Left lung (tissue), 4 donors: ENCODE measurements at regions not wholly inside any gene's neighbourhood (a gene's known extent, or its start where the extent isn't known, plus 50 kb on each side); places are given as distances from the start of the nearest gene placed in this dataset.
A peak's percentile ranks its signal among the peaks of the same experiment; 100 is the strongest.

ENCODE experiments used
- ATAC-seq: fragments of 200-7000 bp; cut with Tn5 transposase; one replicate; pipeline ENCODE4 v1.9.1; 2020; ENCODE audit warnings: moderate library complexity
- DNase-seq, 4 donors: peaks; one replicate each; pipeline ENCODE4 v3.0.0-alpha.2; 2013 to 2020
- H3K27ac ChIP-seq, 2 donors: fragments of 200-600 bp; sonication (generic) in 1 of 2; one replicate each; pipeline versions ENCODE4 v1.5.0 to v1.8.0; 2020 to 2021
- H3K27me3 ChIP-seq, 2 donors: fragments of 200-600 bp; sonication (generic) in 1 of 2; one replicate each; pipeline versions ENCODE4 v1.5.0 to v1.8.0; 2020 to 2021
- H3K36me3 ChIP-seq, 2 donors: fragments of 200-600 bp; sonication (generic) in 1 of 2; one replicate each; pipeline versions ENCODE4 v1.5.0 to v1.8.0; 2020 to 2021
- H3K4me1 ChIP-seq, 2 donors: fragments of 200-600 bp; one replicate each; pipeline ENCODE4 v1.8.0; 2021
- H3K4me3 ChIP-seq, 2 donors: fragments of 200-600 bp; sonication (generic) in 1 of 2; one replicate each; pipeline versions ENCODE4 v1.5.0 to v1.8.0; 2020 to 2021; ENCODE audit warnings: mild to moderate bottlenecking in 1 of 2
- H3K9me3 ChIP-seq, 2 donors: fragments of 200-600 bp; sonication (generic) in 1 of 2; one replicate each; pipeline versions ENCODE4 v1.5.0 to v1.8.0; 2020 to 2021
- CTCF ChIP-seq, 2 donors: fragments of 200-600 bp; sonication (generic) in 1 of 2; IDR thresholded peaks; one replicate each; pipeline versions ENCODE4 v1.5.0 to v1.8.0; 2021; ENCODE audit warnings: antibody characterized with exemption in 2 of 2
- intact Hi-C, 2 donors: fragments of 100-400 bp; cut with DNase I; formaldehyde crosslinking; loops; one replicate each; pipeline versions ENCODE4 v1.11.2 to v1.14.2; 2022
- donor health status: DM: no; HTN: yes; CAD: no.
- donor health status: DM: no; HTN: no; CAD: no.

- no peak for TF ChIP-seq CTCF (IDR thresholded peaks at IDR 0.05)
- DNase-seq (no peak), ATAC-seq (peak; percentile 59)
- Histone ChIP-seq H3K36me3 (no peaks in the 10 kb centered on the region), H3K4me1 (no peaks in the 10 kb centered on the region), H3K27me3 (no peaks in the 10 kb centered on the region), H3K9me3 (no peaks in the 10 kb centered on the region), H3K27ac (no peak overlapping the region), H3K4me3 (no peak overlapping the region)
- intact Hi-C loops, result no loop called here
These were observed 546.6 kb downstream of the PCDH18 start for GRCh38 chr4:136985683-136986082.

DNA sequence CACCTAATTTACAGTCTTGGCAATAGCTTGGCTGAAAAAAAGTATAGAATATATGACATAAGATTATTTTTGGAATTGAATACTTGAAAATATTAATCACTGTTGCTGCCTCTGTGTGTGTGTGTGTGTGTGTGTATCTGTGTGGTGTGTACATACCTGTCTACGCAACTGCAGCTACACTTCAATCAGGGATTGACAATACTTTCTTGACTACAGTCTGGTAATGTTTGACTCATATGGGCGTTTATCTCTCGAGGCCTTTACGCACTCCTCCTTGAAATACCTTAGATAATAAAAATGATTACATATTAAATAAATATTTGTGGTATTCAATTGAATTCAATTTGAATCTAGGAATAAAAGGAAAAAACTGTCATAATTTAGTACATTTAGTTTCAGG, 565.2 kb downstream of the PCDH18 start:
- ATAC-seq (peak; percentile 73), DNase-seq (no peak)
- Histone ChIP-seq H3K9me3 (no peaks in the 10 kb centered on the region), H3K4me1 (no peaks in the 10 kb centered on the region), H3K27ac (no peak overlapping the region), H3K4me3 (no peak overlapping the region), H3K27me3 (no peaks in the 10 kb centered on the region), H3K36me3 (no peaks in the 10 kb centered on the region)
- TF ChIP-seq CTCF (IDR thresholded peaks at IDR 0.05), result no peak
- intact Hi-C loops, result no loop called here

- no peak for TF ChIP-seq CTCF (IDR thresholded peaks at IDR 0.05)
- Histone ChIP-seq H3K9me3 (no peaks in the 10 kb centered on the region), H3K4me1 (no peaks in the 10 kb centered on the region), H3K4me3 (no peak overlapping the region), H3K36me3 (no peaks in the 10 kb centered on the region), H3K27me3 (no peaks in the 10 kb centered on the region), H3K27ac (no peak overlapping the region)
- ATAC-seq, result no peak
- no peak for DNase-seq
- intact Hi-C loops, result no loop called here
These were observed 566.8 kb downstream of the PCDH18 start for GRCh38 chr4:136965478-136965877.

DNA sequence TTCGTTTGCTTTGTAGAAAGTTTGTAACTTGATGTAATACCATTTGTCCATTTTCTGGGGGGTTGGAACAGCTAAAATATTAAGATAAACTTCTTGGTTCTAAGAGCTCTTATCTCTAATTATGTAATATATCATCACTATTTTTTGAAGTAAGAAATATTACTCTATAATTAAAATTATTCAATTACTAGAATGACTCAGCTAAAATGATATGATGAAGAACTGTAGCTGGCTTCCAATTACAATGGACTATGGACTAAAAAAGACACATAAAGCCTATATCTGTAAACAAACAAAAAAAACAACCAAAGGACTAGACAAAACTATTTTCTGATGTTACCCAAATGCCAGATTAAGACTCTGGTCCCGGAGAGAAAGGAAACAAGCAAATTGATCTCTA, 569.4 kb downstream of the PCDH18 start:
- Histone ChIP-seq H3K27me3 (no peaks in the 10 kb centered on the region), H3K4me3 (no peak overlapping the region), H3K9me3 (no peaks in the 10 kb centered on the region), H3K36me3 (no peaks in the 10 kb centered on the region), H3K27ac (no peak overlapping the region), H3K4me1 (no peaks in the 10 kb centered on the region)
- DNase-seq (no peak), ATAC-seq (no peak)
- TF ChIP-seq CTCF (IDR thresholded peaks at IDR 0.05), result no peak
- intact Hi-C loops, result no loop called here

- H3K4me1 ChIP-seq, result no peaks in the 10 kb centered on the region
- H3K36me3 ChIP-seq, result no peaks in the 10 kb centered on the region
- H3K9me3 ChIP-seq, result peaks cover 0 to 8% of the 10 kb centered on the region in 2 donors
- H3K27me3 ChIP-seq, result no peaks in the 10 kb centered on the region
- H3K4me3 ChIP-seq, result no peak overlapping the region
- DNase-seq (peak in 1 of 4 donors; percentile 32), ATAC-seq (no peak)
- TF ChIP-seq CTCF (IDR thresholded peaks at IDR 0.05), result no peak
- H3K27ac ChIP-seq, result no peak overlapping the region
- intact Hi-C loops, result no loop called here
These were observed 585.9 kb downstream of the PCDH18 start for GRCh38 chr4:136946307-136946907.
